Endothelial cell of umbilical vein (primary cell): ENCODE measurements at regions not wholly inside any gene's neighbourhood (a gene's known extent, or its start where the extent isn't known, plus 50 kb on each side); places are given as distances from the start of the nearest gene placed in this dataset.

Experiments
- BruUV-seq: library from RNA; stranded (reverse); fragments of 400-500 nt; replicated peaks from 2 replicates; lab custom pipeline; 2021; lab: Mats Ljungman, UMichigan
- CTCF ChIA-PET: fragments of 300-600, 350-600 bp; sonication (Branson Sonifier 250); formaldehyde crosslinking; loops from one replicate; lab custom pipeline; 2021; ENCODE audit warnings: antibody characterized with exemption, inconsistent platforms; lab: Charles Lee
- POLR2A ChIA-PET: fragments of 300-600, 350-600 bp; sonication (Branson Sonifier 250); formaldehyde crosslinking; loops from one replicate; lab custom pipeline; 2021; ENCODE audit warnings: antibody characterized with exemption, inconsistent platforms; lab: Charles Lee
- DNase-seq: peaks from one replicate; pipeline ENCODE4 v3.0.0-alpha.2; 2011; ENCODE audit warnings: low read depth, low spot score
- FAIRE-seq: peaks from 2 replicates; lab custom pipeline; 2011; peaks lifted over from hg19 to GRCh38; lab: Jason Lieb, UNC
- H2AFZ ChIP-seq: 2 replicates; pipeline ENCODE4 v1.6.0; 2012; ENCODE audit warnings: low read depth, low read length, control low read depth, inconsistent platforms
- H3K27ac ChIP-seq: 2 replicates; pipeline ENCODE4 v1.5.1; 2011; ENCODE audit warnings: low read depth, mild to moderate bottlenecking, control low read depth, low read length, moderate library complexity; ENCODE audit not compliant: insufficient read depth
- H3K27me3 ChIP-seq, 2 experiments: 2 replicates each; pipeline versions ENCODE4 v1.6.0 to v1.6.1; 2011; ENCODE audit warnings: low read length in 2 of 2, mixed read lengths in 1 of 2; ENCODE audit not compliant: control insufficient read depth in 2 of 2, insufficient read depth in 2 of 2
- H3K36me3 ChIP-seq, 2 experiments: 2 replicates in 1 of 2; 3 replicates in 1 of 2; pipeline ENCODE4 v1.5.1; 2011; ENCODE audit warnings: low read length in 2 of 2, mild to moderate bottlenecking in 1 of 2, moderate library complexity in 1 of 2; ENCODE audit not compliant: control insufficient read depth in 2 of 2, insufficient read depth in 2 of 2; ENCODE audit errors: extremely low read depth in 1 of 2
- H3K4me1 ChIP-seq: 3 replicates; pipeline ENCODE4 v1.5.1; 2011; ENCODE audit warnings: mild to moderate bottlenecking, low read length; ENCODE audit not compliant: control insufficient read depth, insufficient read depth; ENCODE audit errors: extremely low read depth
- H3K4me2 ChIP-seq: 2 replicates; pipeline ENCODE4 v1.6.1; 2011; ENCODE audit warnings: low read length, control low read depth, mixed read lengths; ENCODE audit not compliant: insufficient read depth
- H3K4me3 ChIP-seq, 3 experiments: fragments of 200-600 bp in 1 of 3; sonication (generic), shearing (Covaris generic) in 1 of 3; replicated peaks in 1 of 3; 2 replicates each; pipeline ENCODE4 v1.5.1; 2011 to 2016; ENCODE audit warnings: control low read depth in 3 of 3, low read length in 3 of 3, mild to moderate bottlenecking in 2 of 3, inconsistent platforms in 1 of 3, low read depth in 1 of 3, moderate library complexity in 1 of 3; ENCODE audit not compliant: insufficient read depth in 1 of 3
- H3K79me2 ChIP-seq: 2 replicates; pipeline ENCODE4 v1.6.0; 2012; ENCODE audit warnings: low read length, inconsistent platforms; ENCODE audit not compliant: control insufficient read depth, insufficient read depth
- H3K9ac ChIP-seq: replicated peaks from 2 replicates; pipeline ENCODE3; 2011; ENCODE audit warnings: low read length, control low read depth; ENCODE audit not compliant: insufficient read depth; ENCODE audit errors: extremely low read depth
- H3K9me1 ChIP-seq: replicated peaks from 3 replicates; pipeline ENCODE4 v1.6.0; 2011; ENCODE audit warnings: mild to moderate bottlenecking, low read length; ENCODE audit not compliant: control insufficient read depth, insufficient read depth; ENCODE audit errors: extremely low read depth
- H3K9me3 ChIP-seq: replicated peaks from 2 replicates; pipeline ENCODE4 v1.5.1; 2012; ENCODE audit warnings: low read length, inconsistent platforms; ENCODE audit not compliant: control insufficient read depth, insufficient read depth
- H4K20me1 ChIP-seq: replicated peaks from 2 replicates; pipeline ENCODE3; 2011; ENCODE audit warnings: mild to moderate bottlenecking, low read length; ENCODE audit not compliant: control insufficient read depth, insufficient read depth; ENCODE audit errors: extremely low read depth
- CTCF ChIP-seq, 2 donors: IDR thresholded peaks; 1 replicate in 1 of 2; 2 replicates in 1 of 2; pipeline ENCODE4 v1.5.1; 2011; ENCODE audit warnings: low read length in 2 of 2, mild to moderate bottlenecking in 2 of 2, moderate library complexity in 2 of 2, control low read depth in 1 of 2, inconsistent platforms in 1 of 2, low read depth in 1 of 2; ENCODE audit not compliant: insufficient read depth in 1 of 2; ENCODE audit errors: extremely low read depth in 1 of 2
- EZH2 ChIP-seq: IDR thresholded peaks from 2 replicates; pipeline ENCODE4 v1.6.1; 2012; ENCODE audit warnings: borderline replicate concordance, low read depth, mild to moderate bottlenecking, moderate library complexity, low read length, inconsistent platforms; ENCODE audit not compliant: severe bottlenecking
- FOS ChIP-seq: IDR thresholded peaks from 2 replicates; pipeline ENCODE4 v1.6.1; 2011; ENCODE audit warnings: mild to moderate bottlenecking, low read length, moderate library complexity, borderline replicate concordance; ENCODE audit not compliant: insufficient read depth
- GATA2 ChIP-seq: IDR thresholded peaks from 2 replicates; pipeline ENCODE4 v1.7.0; 2011; ENCODE audit warnings: low read depth, mild to moderate bottlenecking, moderate library complexity, mixed read lengths, low read length; ENCODE audit not compliant: insufficient read length, insufficient read depth
- JUN ChIP-seq: IDR thresholded peaks from 2 replicates; pipeline ENCODE4 v1.6.1; 2011; ENCODE audit warnings: borderline replicate concordance, low read depth; ENCODE audit not compliant: insufficient read length, insufficient read depth
- MAX ChIP-seq: IDR thresholded peaks from 2 replicates; pipeline ENCODE4 v1.6.1; 2011; ENCODE audit not compliant: insufficient read depth, insufficient read length
- MYC ChIP-seq: IDR thresholded peaks from one replicate; pipeline ENCODE4 v1.6.1; 2011; ENCODE audit warnings: mild to moderate bottlenecking, low read depth, low read length
- POLR2A ChIP-seq: IDR thresholded peaks from 2 replicates; pipeline ENCODE4 v1.6.1; 2012; ENCODE audit warnings: low read depth, mild to moderate bottlenecking, control low read depth, low read length
- POLR2AphosphoS5 ChIP-seq: IDR thresholded peaks from 2 replicates; pipeline ENCODE4 v1.6.1; 2012; ENCODE audit warnings: low read depth, mild to moderate bottlenecking, control low read depth, low read length, moderate library complexity; ENCODE audit not compliant: insufficient read depth
- dilution Hi-C: fragments of 300-500 bp; cut with MboI; formaldehyde crosslinking; loops from one replicate; pipeline ENCODE4 v1.15.0; 2019; ENCODE audit warnings: low sequenced_read_pairs; ENCODE audit not compliant: extremely low pct_ligation_motif_present
- intact Hi-C: fragments of 100-400 bp; cut with micrococcal nuclease; formaldehyde crosslinking; loops from one replicate; pipeline ENCODE4 v1.10.0; 2022

DNA sequence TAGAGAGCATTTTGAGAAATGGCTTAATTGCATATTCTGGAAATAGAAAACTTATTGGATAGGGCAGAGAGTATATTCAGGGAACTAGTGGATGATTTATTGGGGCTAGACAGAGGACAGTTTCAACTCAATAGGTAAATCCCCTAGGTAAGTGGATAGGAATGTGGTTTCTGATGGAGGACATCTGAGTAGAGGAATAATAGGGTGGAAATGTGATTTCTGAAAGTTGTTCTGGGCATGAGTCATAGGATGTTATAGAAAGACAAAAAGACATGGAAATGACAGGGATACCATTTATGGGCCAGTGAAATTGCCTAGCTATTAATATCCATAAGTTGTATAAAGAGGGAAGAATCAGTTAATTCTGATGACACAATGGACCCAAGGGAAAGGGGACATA, 563.3 kb upstream of the GOLIM4 start:
- FAIRE-seq (no peak), DNase-seq (no peak)
- no TSS peak for BruUV-seq
- intact Hi-C loops, result no loop called here
- Histone ChIP-seq H3K9me1 (no peaks in the 10 kb centered on the region), H3K4me3 (no peak overlapping the region), H3K27me3 (no peaks in the 10 kb centered on the region), H4K20me1 (no peaks in the 10 kb centered on the region), H3K9me3 (no peaks in the 10 kb centered on the region), H3K79me2 (no peaks in the 10 kb centered on the region), H3K9ac (no peak overlapping the region), H2AFZ (no peak overlapping the region), H3K4me2 (no peak overlapping the region), H3K36me3 (no peaks in the 10 kb centered on the region), H3K27ac (no peak overlapping the region), H3K4me1 (no peaks in the 10 kb centered on the region)
- POLR2A ChIA-PET, result no interaction called here
- CTCF ChIA-PET, result no interaction called here
- dilution Hi-C loops, result no loop called here
- TF ChIP-seq CTCF (IDR thresholded peaks at IDR 0.05; ENCODE audit: extremely low read depth in 1 of 2, insufficient read depth in 1 of 2, low read depth in 1 of 2, low read length in 2 of 2) (no peak), GATA2 (no peak), FOS (no peak), POLR2A (no peak), MAX (no peak), JUN (no peak), MYC (no peak), EZH2 (no peak), POLR2AphosphoS5 (no peak)
